NCI-H2196 treated with DMSO at 0.1 percent for 48 hours (cell line): ENCODE measurements at regions not wholly inside any gene's neighbourhood (a gene's known extent, or its start where the extent isn't known, plus 50 kb on each side); places are given as distances from the start of the nearest gene placed in this dataset.
"Not testable (repeated sequence)": the region's sequence is repeated elsewhere in the genome, so short reads cannot be mapped to it uniquely, and the experiment has no call there.

ENCODE experiments used
- DNase-seq: peaks from one replicate; lab custom pipeline; 2025; ENCODE audit not compliant: unreplicated experiment; lab: John Stamatoyannopoulos, UW

- DNase-seq, result no peak
Measured at GRCh38 chr5:93359296-93359959, 221.6 kb downstream of the NR2F1-AS1 start.

GRCh38 chr5:93358176-93358575 lies 222.8 kb downstream of the NR2F1-AS1 start:
- no peak for DNase-seq

GRCh38 chr5:93357686-93358085 lies 223.3 kb downstream of the NR2F1-AS1 start:
- no peak for DNase-seq

- DNase-seq, result no peak
Measured at GRCh38 chr5:93355691-93356090, 225.3 kb downstream of the NR2F1-AS1 start.

GRCh38 chr5:93352186-93352585 lies 228.8 kb downstream of the NR2F1-AS1 start:
- DNase-seq, result no peak

GRCh38 chr5:93349613-93350012 lies 231.4 kb downstream of the NR2F1-AS1 start:
- no peak for DNase-seq

GRCh38 chr5:93348231-93348630 lies 232.8 kb downstream of the NR2F1-AS1 start:
- DNase-seq, result no peak

- DNase-seq, result not testable (repeated sequence)
Measured at GRCh38 chr5:93346850-93347249, 234.2 kb downstream of the NR2F1-AS1 start.

- DNase-seq, result no peak
Measured at GRCh38 chr5:93346301-93346700, 234.7 kb downstream of the NR2F1-AS1 start.

GRCh38 chr5:93343570-93343969 lies 237.4 kb downstream of the NR2F1-AS1 start:
- DNase-seq, result no peak

GRCh38 chr5:93342563-93343061 lies 238.4 kb downstream of the NR2F1-AS1 start:
- DNase-seq, result no peak

GRCh38 chr5:93340881-93341280 lies 240.1 kb downstream of the NR2F1-AS1 start:
- DNase-seq, result no peak

- no peak for DNase-seq
Measured at GRCh38 chr5:93337138-93337537, 243.9 kb downstream of the NR2F1-AS1 start.

GRCh38 chr5:93336330-93337110 lies 244.5 kb downstream of the NR2F1-AS1 start:
- DNase-seq, result no peak

GRCh38 chr5:93331863-93332262 lies 249.2 kb downstream of the NR2F1-AS1 start:
- DNase-seq, result no peak

- DNase-seq, result no peak
Measured at GRCh38 chr5:93331241-93331640, 249.8 kb downstream of the NR2F1-AS1 start.

- no peak for DNase-seq
Measured at GRCh38 chr5:93330506-93330905, 250.5 kb downstream of the NR2F1-AS1 start.

GRCh38 chr5:93329756-93330155 lies 251.3 kb downstream of the NR2F1-AS1 start:
- no peak for DNase-seq

- no peak for DNase-seq
Measured at GRCh38 chr5:93328833-93329232, 252.2 kb downstream of the NR2F1-AS1 start.

- no peak for DNase-seq
Measured at GRCh38 chr5:93327605-93328004, 253.4 kb downstream of the NR2F1-AS1 start.

- no peak for DNase-seq
Measured at GRCh38 chr5:93325946-93326345, 255.1 kb downstream of the NR2F1-AS1 start.
